SU-DHL-6 (cell line): ENCODE measurements at regions not wholly inside any gene's neighbourhood (a gene's known extent, or its start where the extent isn't known, plus 50 kb on each side); places are given as distances from the start of the nearest gene placed in this dataset.

Experiments
- H2AFZ ChIP-seq: fragments of 200-600 bp; sonication (generic); 2 replicates; pipeline ENCODE4 v1.6.1; 2014; ENCODE audit warnings: low read depth, mild to moderate bottlenecking, moderate library complexity, mixed read lengths, antibody characterized with exemption, low read length; ENCODE audit not compliant: severe bottlenecking
- H3F3A ChIP-seq: fragments of 200-600 bp; shearing (Covaris generic); 2 replicates; pipeline ENCODE4 v1.6.0; 2016; ENCODE audit warnings: antibody characterized with exemption, mild to moderate bottlenecking; ENCODE audit not compliant: insufficient read depth
- H3K27ac ChIP-seq: fragments of 200-600 bp; sonication (generic); 2 replicates; pipeline ENCODE4 v1.5.1; 2016; ENCODE audit warnings: low read depth, mild to moderate bottlenecking, low read length, moderate library complexity, mixed read lengths
- H3K27me3 ChIP-seq: fragments of 200-600 bp; sonication (generic), shearing (Covaris generic); 2 replicates; pipeline ENCODE4 v1.6.0; 2014; ENCODE audit warnings: mild to moderate bottlenecking, low read length
- H3K36me3 ChIP-seq: fragments of 200-600 bp; sonication (generic); 2 replicates; pipeline ENCODE4 v1.6.1; 2014; ENCODE audit warnings: mild to moderate bottlenecking, low read length, mixed read lengths
- H3K4me2 ChIP-seq: fragments of 300-600, 200-600 bp; shearing (Covaris generic), sonication (generic); 2 replicates; pipeline ENCODE4 v1.6.0; 2014; ENCODE audit warnings: low read length, low read depth, mild to moderate bottlenecking; ENCODE audit not compliant: poor library complexity, severe bottlenecking
- H3K4me3 ChIP-seq: fragments of 200-600 bp; sonication (generic); 2 replicates; pipeline ENCODE4 v1.5.1; 2014; ENCODE audit warnings: antibody characterized with exemption, low read length, mild to moderate bottlenecking, mixed read lengths; ENCODE audit not compliant: insufficient read depth, poor library complexity, severe bottlenecking
- H3K79me2 ChIP-seq: fragments of 200-600 bp; sonication (generic); 2 replicates; pipeline ENCODE4 v1.6.1; 2014; ENCODE audit warnings: mild to moderate bottlenecking, low read length, moderate library complexity; ENCODE audit not compliant: insufficient read depth
- H3K9ac ChIP-seq: fragments of 200-600 bp; sonication (generic); 2 replicates; pipeline ENCODE4 v1.7.0; 2014; ENCODE audit warnings: mild to moderate bottlenecking, low read length
- H3K9me2 ChIP-seq: fragments of 200-600 bp; sonication (generic); replicated peaks from 2 replicates; pipeline ENCODE4 v1.6.1; 2014; ENCODE audit warnings: low read length; ENCODE audit not compliant: insufficient read depth
- H3K9me3 ChIP-seq: fragments of 200-600 bp; sonication (generic); 2 replicates; pipeline ENCODE4 v1.6.1; 2014; ENCODE audit warnings: low read length, mixed read lengths; ENCODE audit not compliant: insufficient read depth
- H4K20me1 ChIP-seq: fragments of 200-600 bp; sonication (generic); 2 replicates; pipeline ENCODE4 v1.6.1; 2014; ENCODE audit warnings: low read depth, mild to moderate bottlenecking, antibody characterized with exemption, low read length, moderate library complexity, mixed read lengths
- CTCF ChIP-seq: fragments of 200-600 bp; sonication (generic); IDR thresholded peaks from one replicate; pipeline ENCODE4 v1.5.1; 2017; ENCODE audit warnings: antibody characterized with exemption, mild to moderate bottlenecking, low read length, moderate library complexity; ENCODE audit not compliant: insufficient read depth, poor library complexity, severe bottlenecking
- EZH2phosphoT487 ChIP-seq: fragments of 200-600 bp; sonication (generic), shearing (Covaris generic); conservative IDR thresholded peaks from 2 replicates; pipeline ENCODE4 v1.6.1; 2018; ENCODE audit warnings: mild to moderate bottlenecking, antibody characterized with exemption, low read length, moderate library complexity, mixed read lengths

- Histone ChIP-seq H3K9me3 (no peaks in the 10 kb centered on the region), H3F3A (no peaks in the 10 kb centered on the region), H3K9me2 (no peaks in the 10 kb centered on the region), H3K27ac (no peak overlapping the region), H3K9ac (no peak overlapping the region), H3K79me2 (no peaks in the 10 kb centered on the region), H4K20me1 (no peaks in the 10 kb centered on the region), H3K36me3 (no peaks in the 10 kb centered on the region), H3K4me3 (no peak overlapping the region), H3K4me2 (no peak overlapping the region), H3K27me3 (no peaks in the 10 kb centered on the region), H2AFZ (no peak overlapping the region)
- TF ChIP-seq EZH2phosphoT487 (no peak), CTCF (no peak)
Observed at GRCh38 chr7:132055336-132056120, 499.1 kb upstream of the PODXL start.

GRCh38 chr7:132053871-132054270, 497.4 kb upstream of the PODXL start:
- H3K4me3 ChIP-seq, result no peak overlapping the region
- no peaks in the 10 kb centered on the region for H3F3A ChIP-seq
- H3K79me2 ChIP-seq, result no peaks in the 10 kb centered on the region
- no peaks in the 10 kb centered on the region for H4K20me1 ChIP-seq
- no peaks in the 10 kb centered on the region for H3K9me2 ChIP-seq
- H3K9me3 ChIP-seq, result no peaks in the 10 kb centered on the region
- H3K9ac ChIP-seq, result no peak overlapping the region
- no peak overlapping the region for H3K27ac ChIP-seq
- TF ChIP-seq EZH2phosphoT487, result no peak
- TF ChIP-seq CTCF, result no peak
- H3K27me3 ChIP-seq, result no peaks in the 10 kb centered on the region
- H3K4me2 ChIP-seq, result no peak overlapping the region
- no peak overlapping the region for H2AFZ ChIP-seq
- no peaks in the 10 kb centered on the region for H3K36me3 ChIP-seq

DNA sequence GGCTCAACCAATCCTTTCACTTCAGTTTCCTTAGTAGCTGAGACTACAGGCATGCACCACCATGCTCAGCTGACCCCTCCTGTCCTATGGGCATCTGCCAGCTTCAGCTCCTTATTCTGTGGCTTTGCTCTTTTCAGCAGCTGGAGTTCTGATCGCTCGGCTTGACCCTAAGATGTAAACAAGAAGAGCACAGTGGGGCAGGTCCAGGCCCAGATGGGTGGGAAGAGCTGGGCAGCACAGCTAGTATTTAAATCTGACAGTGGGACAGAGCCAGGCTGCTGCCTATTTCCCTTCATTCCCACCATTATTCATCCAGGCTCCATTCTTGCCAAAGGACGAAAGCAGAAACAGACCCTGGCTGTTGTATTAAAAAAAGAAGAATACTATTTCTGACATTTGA, 494.9 kb upstream of the PODXL start:
- no peaks in the 10 kb centered on the region for H3K79me2 ChIP-seq
- no peak overlapping the region for H2AFZ ChIP-seq
- no peaks in the 10 kb centered on the region for H3K27me3 ChIP-seq
- TF ChIP-seq CTCF, result no peak
- no peak for TF ChIP-seq EZH2phosphoT487
- H3K4me3 ChIP-seq, result no peak overlapping the region
- H3F3A ChIP-seq, result no peaks in the 10 kb centered on the region
- no peaks in the 10 kb centered on the region for H3K9me2 ChIP-seq
- no peaks in the 10 kb centered on the region for H3K36me3 ChIP-seq
- H3K9me3 ChIP-seq, result no peaks in the 10 kb centered on the region
- no peak overlapping the region for H3K27ac ChIP-seq
- no peak overlapping the region for H3K4me2 ChIP-seq
- no peak overlapping the region for H3K9ac ChIP-seq
- H4K20me1 ChIP-seq, result no peaks in the 10 kb centered on the region
